ENCODE measurements at regions not wholly inside any gene's neighbourhood (a gene's known extent, or its start where the extent isn't known, plus 50 kb on each side); places are given as distances from the start of the nearest gene placed in this dataset.

DNA sequence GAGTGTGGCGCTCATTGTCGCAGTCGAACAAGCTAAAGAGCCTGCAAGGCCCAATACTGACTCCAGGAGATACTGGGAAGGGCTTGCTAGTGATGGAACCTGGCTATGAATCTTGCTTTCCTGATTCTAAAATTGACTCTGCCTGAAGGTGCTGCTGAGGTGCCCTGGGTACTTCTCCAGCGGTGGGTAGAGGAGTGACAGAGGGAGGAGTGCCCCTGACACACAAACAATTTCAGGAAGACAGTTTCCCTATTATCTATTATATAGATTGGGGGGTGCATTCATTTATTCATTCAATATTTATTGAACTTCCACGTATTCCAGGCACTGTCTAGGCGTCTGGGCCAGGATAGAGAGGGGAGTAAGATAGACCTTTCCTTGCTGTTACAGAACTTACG lies 339.2 kb upstream of the GATB start:
- no peak for TF ChIP-seq CBFB (IDR thresholded peaks at IDR 0.05; ENCODE audit: low read depth)
- TF ChIP-seq WRNIP1 (IDR thresholded peaks at IDR 0.05; ENCODE audit: borderline replicate concordance, low read depth, low read length): no peak
- no peak for TF ChIP-seq MYC (IDR thresholded peaks at IDR 0.05; ENCODE audit: insufficient read depth, insufficient read length, insufficient replicate concordance, low read length, severe bottlenecking)
- TF ChIP-seq EGR1 (IDR thresholded peaks at IDR 0.05; ENCODE audit: borderline replicate concordance in 1 of 2, low read depth in 2 of 2, low read length in 2 of 2): no peak
- TF ChIP-seq, protein P1, sequence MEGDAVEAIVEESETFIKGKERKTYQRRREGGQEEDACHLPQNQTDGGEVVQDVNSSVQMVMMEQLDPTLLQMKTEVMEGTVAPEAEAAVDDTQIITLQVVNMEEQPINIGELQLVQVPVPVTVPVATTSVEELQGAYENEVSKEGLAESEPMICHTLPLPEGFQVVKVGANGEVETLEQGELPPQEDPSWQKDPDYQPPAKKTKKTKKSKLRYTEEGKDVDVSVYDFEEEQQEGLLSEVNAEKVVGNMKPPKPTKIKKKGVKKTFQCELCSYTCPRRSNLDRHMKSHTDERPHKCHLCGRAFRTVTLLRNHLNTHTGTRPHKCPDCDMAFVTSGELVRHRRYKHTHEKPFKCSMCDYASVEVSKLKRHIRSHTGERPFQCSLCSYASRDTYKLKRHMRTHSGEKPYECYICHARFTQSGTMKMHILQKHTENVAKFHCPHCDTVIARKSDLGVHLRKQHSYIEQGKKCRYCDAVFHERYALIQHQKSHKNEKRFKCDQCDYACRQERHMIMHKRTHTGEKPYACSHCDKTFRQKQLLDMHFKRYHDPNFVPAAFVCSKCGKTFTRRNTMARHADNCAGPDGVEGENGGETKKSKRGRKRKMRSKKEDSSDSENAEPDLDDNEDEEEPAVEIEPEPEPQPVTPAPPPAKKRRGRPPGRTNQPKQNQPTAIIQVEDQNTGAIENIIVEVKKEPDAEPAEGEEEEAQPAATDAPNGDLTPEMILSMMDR (IDR thresholded peaks at IDR 0.05 in 2 of 3, conservative IDR thresholded peaks at IDR 0.05 in 1 of 3; ENCODE audit: control insufficient read depth in 2 of 3, extremely low read depth in 1 of 3, insufficient read depth in 1 of 3, low read depth in 3 of 3, low read length in 3 of 3): no peak
- TF ChIP-seq BHLHE40 (IDR thresholded peaks at IDR 0.05; ENCODE audit: borderline replicate concordance in 1 of 2, low read depth in 2 of 2, low read length in 1 of 2): no peak
- no peak for TF ChIP-seq SUZ12 (IDR thresholded peaks at IDR 0.05; ENCODE audit: unreplicated experiment)
- no peak for TF ChIP-seq NFYB (IDR thresholded peaks at IDR 0.05; ENCODE audit: insufficient read depth, low read depth, low read length)
- no peak for TF ChIP-seq YY1 (IDR thresholded peaks at IDR 0.05; ENCODE audit: low read depth, low read length)
- no peak for TF ChIP-seq SUPT20H (IDR thresholded peaks at IDR 0.05; ENCODE audit: borderline replicate concordance, control insufficient read depth, low read depth, low read length)
- TF ChIP-seq, protein P2, sequence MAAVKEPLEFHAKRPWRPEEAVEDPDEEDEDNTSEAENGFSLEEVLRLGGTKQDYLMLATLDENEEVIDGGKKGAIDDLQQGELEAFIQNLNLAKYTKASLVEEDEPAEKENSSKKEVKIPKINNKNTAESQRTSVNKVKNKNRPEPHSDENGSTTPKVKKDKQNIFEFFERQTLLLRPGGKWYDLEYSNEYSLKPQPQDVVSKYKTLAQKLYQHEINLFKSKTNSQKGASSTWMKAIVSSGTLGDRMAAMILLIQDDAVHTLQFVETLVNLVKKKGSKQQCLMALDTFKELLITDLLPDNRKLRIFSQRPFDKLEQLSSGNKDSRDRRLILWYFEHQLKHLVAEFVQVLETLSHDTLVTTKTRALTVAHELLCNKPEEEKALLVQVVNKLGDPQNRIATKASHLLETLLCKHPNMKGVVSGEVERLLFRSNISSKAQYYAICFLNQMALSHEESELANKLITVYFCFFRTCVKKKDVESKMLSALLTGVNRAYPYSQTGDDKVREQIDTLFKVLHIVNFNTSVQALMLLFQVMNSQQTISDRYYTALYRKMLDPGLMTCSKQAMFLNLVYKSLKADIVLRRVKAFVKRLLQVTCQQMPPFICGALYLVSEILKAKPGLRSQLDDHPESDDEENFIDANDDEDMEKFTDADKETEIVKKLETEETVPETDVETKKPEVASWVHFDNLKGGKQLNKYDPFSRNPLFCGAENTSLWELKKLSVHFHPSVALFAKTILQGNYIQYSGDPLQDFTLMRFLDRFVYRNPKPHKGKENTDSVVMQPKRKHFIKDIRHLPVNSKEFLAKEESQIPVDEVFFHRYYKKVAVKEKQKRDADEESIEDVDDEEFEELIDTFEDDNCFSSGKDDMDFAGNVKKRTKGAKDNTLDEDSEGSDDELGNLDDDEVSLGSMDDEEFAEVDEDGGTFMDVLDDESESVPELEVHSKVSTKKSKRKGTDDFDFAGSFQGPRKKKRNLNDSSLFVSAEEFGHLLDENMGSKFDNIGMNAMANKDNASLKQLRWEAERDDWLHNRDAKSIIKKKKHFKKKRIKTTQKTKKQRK (IDR thresholded peaks at IDR 0.05; ENCODE audit: low read depth, low read length): no peak
- TF ChIP-seq POLR2AphosphoS5 (IDR thresholded peaks at IDR 0.05; ENCODE audit: low read length): no peak

Data from GM12878 (cell line).